ENCODE measurements at regions not wholly inside any gene's neighbourhood (a gene's known extent, or its start where the extent isn't known, plus 50 kb on each side); places are given as distances from the start of the nearest gene placed in this dataset.

- H3K27ac Mint-ChIP-seq, result no peak overlapping the region
- Histone ChIP-seq H3K9ac (ENCODE audit: low read length) (no peak overlapping the region), H3K4me3 (ENCODE audit: control extremely low read depth in 1 of 5, extremely low read depth in 1 of 5, insufficient read depth in 1 of 5, low read depth in 2 of 5, low read length in 4 of 5) (no peak overlapping the region), H3K36me3 (replicated peaks in 1 of 2; ENCODE audit: control extremely low read depth in 1 of 2, control insufficient read depth in 1 of 2, extremely low read depth in 1 of 2, insufficient read depth in 2 of 2, low read length in 1 of 2) (no peaks in the 10 kb centered on the region), H3K4me1 (ENCODE audit: control insufficient read depth in 2 of 2, insufficient read depth in 2 of 2, low read length in 2 of 2) (no peaks in the 10 kb centered on the region), H3K27ac (ENCODE audit: low read length in 2 of 2) (no peak overlapping the region), H4K20me1 (ENCODE audit: control insufficient read depth, insufficient read depth, low read length, poor library complexity, severe bottlenecking) (no peaks in the 10 kb centered on the region), H3K9me3 (ENCODE audit: control extremely low read depth in 1 of 3, control insufficient read depth in 2 of 3, insufficient read depth in 1 of 3, low read length in 2 of 3) (no peaks in the 10 kb centered on the region), H3K79me2 (ENCODE audit: control insufficient read depth, insufficient read depth, low read length) (no peaks in the 10 kb centered on the region), H3K27me3 (replicated peaks in 1 of 4; ENCODE audit: control extremely low read depth in 1 of 4, control insufficient read depth in 3 of 4, insufficient read depth in 4 of 4, low read length in 3 of 4) (no peaks in the 10 kb centered on the region), H2AFZ (ENCODE audit: insufficient read depth, low read depth, low read length, poor library complexity, severe bottlenecking) (no peak overlapping the region), H3K4me2 (replicated peaks; ENCODE audit: low read depth, low read length, poor library complexity, severe bottlenecking) (no peak overlapping the region)
- H3K4me1 Mint-ChIP-seq, result no peaks in the 10 kb centered on the region
- no peak overlapping the region for H3K4me3 Mint-ChIP-seq
- H3K9me3 Mint-ChIP-seq (ENCODE audit: insufficient read depth), result no peaks in the 10 kb centered on the region
- CTCF ChIA-PET, result no interaction called here
- no peak for ATAC-seq (ENCODE audit: low read depth)
- TF ChIP-seq EZH2 (IDR thresholded peaks at IDR 0.05; ENCODE audit: borderline replicate concordance, insufficient read depth, low read depth, low read length, poor library complexity, severe bottlenecking) (no peak), CTCF (IDR thresholded peaks at IDR 0.05) (no peak)
- peaks cover 10% of the 10 kb centered on the region for H3K27me3 Mint-ChIP-seq
- 67% methylated on average over 2 of the region's 9 CpGs for WGBS (ENCODE audit: insufficient coverage)
- POLR2A ChIA-PET, result no interaction called here
- no peak for DNase-seq
- intact Hi-C loops (cut with micrococcal nuclease), result no loop called here
Observed at GRCh38 chr11:130636722-130637464, 188.4 kb downstream of the ADAMTS15 start.

- Mint-ChIP-seq H3K27me3 (peaks cover 7% of the 10 kb centered on the region), H3K9me3 (ENCODE audit: insufficient read depth) (no peaks in the 10 kb centered on the region), H3K4me3 (no peak overlapping the region), H3K27ac (no peak overlapping the region), H3K4me1 (no peaks in the 10 kb centered on the region)
- ATAC-seq (ENCODE audit: low read depth) (no peak), DNase-seq (no peak)
- Histone ChIP-seq H3K27me3 (replicated peaks in 1 of 4; ENCODE audit: control extremely low read depth in 1 of 4, control insufficient read depth in 3 of 4, insufficient read depth in 4 of 4, low read length in 3 of 4) (no peaks in the 10 kb centered on the region), H3K36me3 (replicated peaks in 1 of 2; ENCODE audit: control extremely low read depth in 1 of 2, control insufficient read depth in 1 of 2, extremely low read depth in 1 of 2, insufficient read depth in 2 of 2, low read length in 1 of 2) (no peaks in the 10 kb centered on the region), H3K4me3 (ENCODE audit: control extremely low read depth in 1 of 5, extremely low read depth in 1 of 5, insufficient read depth in 1 of 5, low read depth in 2 of 5, low read length in 4 of 5) (no peak overlapping the region), H3K79me2 (ENCODE audit: control insufficient read depth, insufficient read depth, low read length) (no peaks in the 10 kb centered on the region), H2AFZ (ENCODE audit: insufficient read depth, low read depth, low read length, poor library complexity, severe bottlenecking) (no peak overlapping the region), H4K20me1 (ENCODE audit: control insufficient read depth, insufficient read depth, low read length, poor library complexity, severe bottlenecking) (no peaks in the 10 kb centered on the region), H3K4me2 (replicated peaks; ENCODE audit: low read depth, low read length, poor library complexity, severe bottlenecking) (no peak overlapping the region), H3K4me1 (ENCODE audit: control insufficient read depth in 2 of 2, insufficient read depth in 2 of 2, low read length in 2 of 2) (no peaks in the 10 kb centered on the region), H3K27ac (ENCODE audit: low read length in 2 of 2) (no peak overlapping the region), H3K9ac (ENCODE audit: low read length) (no peak overlapping the region), H3K9me3 (ENCODE audit: control extremely low read depth in 1 of 3, control insufficient read depth in 2 of 3, insufficient read depth in 1 of 3, low read length in 2 of 3) (no peaks in the 10 kb centered on the region)
- ChIA-PET CTCF (no interaction called here), POLR2A (no interaction called here)
- WGBS (ENCODE audit: insufficient coverage), result 94% methylated on average over 6 of the region's 7 CpGs
- no peak for TF ChIP-seq EZH2 (IDR thresholded peaks at IDR 0.05; ENCODE audit: borderline replicate concordance, insufficient read depth, low read depth, low read length, poor library complexity, severe bottlenecking)
- TF ChIP-seq CTCF (IDR thresholded peaks at IDR 0.05), result no peak
- intact Hi-C loops (cut with micrococcal nuclease), result no loop called here
Observed at GRCh38 chr11:130637566-130637965, 189.1 kb downstream of the ADAMTS15 start.

All from B cell (primary cell).